K562 (cell line): ENCODE measurements at regions not wholly inside any gene's neighbourhood (a gene's known extent, or its start where the extent isn't known, plus 50 kb on each side); places are given as distances from the start of the nearest gene placed in this dataset.

Source experiments
- ATAC-seq: fragments of 200-7000 bp; cut with Tn5 transposase; 3 replicates; pipeline ENCODE4 v1.9.1; 2020; ENCODE audit warnings: moderate library complexity
- BruUV-seq: library from RNA; stranded (reverse); fragments of 400-500 nt; replicated peaks from 2 replicates; lab custom pipeline; 2021; lab: Mats Ljungman, UMichigan
- CTCF ChIA-PET: fragments of 300-600 bp; formaldehyde crosslinking; extraction: SDS; loops from one replicate; lab custom pipeline; 2021; ENCODE audit warnings: low intra/inter-chr PET ratio; lab: Yijun Ruan, JAX
- POLR2A ChIA-PET: fragments of 300-600, 350-650 bp; sonication (Branson Sonifier 250); formaldehyde crosslinking; extraction: SDS; loops from one replicate; lab custom pipeline; 2021; ENCODE audit warnings: antibody characterized with exemption, inconsistent platforms; lab: Yijun Ruan, JAX
- DNase-seq, 4 experiments: peaks; one replicate each; pipeline versions ENCODE4 v3.0.0 to v3.0.0-alpha.2; 2011 to 2018; ENCODE audit warnings: low spot score in 3 of 4, mixed read lengths in 3 of 4; ENCODE audit errors: extremely low read depth in 1 of 4
- FAIRE-seq: peaks from 2 replicates; lab custom pipeline; 2011; peaks lifted over from hg19 to GRCh38; lab: Jason Lieb, UNC
- H2AFZ ChIP-seq: 2 replicates; pipeline ENCODE4 v1.6.0; 2011; ENCODE audit warnings: low read depth, low read length, control low read depth, inconsistent platforms
- H3K27ac ChIP-seq: fragments of 200-600 bp; 3 replicates; pipeline ENCODE4 v1.8.0; 2011; ENCODE audit warnings: low read depth, mild to moderate bottlenecking, control low read depth, inconsistent platforms, low read length, moderate library complexity, mixed read lengths; ENCODE audit errors: extremely low read depth
- H3K27me3 ChIP-seq, 2 experiments: fragments of 300-600 bp in 1 of 2; 2 replicates in 1 of 2; 3 replicates in 1 of 2; pipeline versions ENCODE4 v1.6.0 to v1.8.0; 2011; ENCODE audit warnings: inconsistent platforms in 2 of 2, low read length in 2 of 2, mild to moderate bottlenecking in 1 of 2, mixed read lengths in 1 of 2, moderate library complexity in 1 of 2; ENCODE audit not compliant: control insufficient read depth in 2 of 2, insufficient read depth in 2 of 2
- H3K36me3 ChIP-seq: fragments of 300-600 bp; 3 replicates; pipeline ENCODE4 v1.8.0; 2011; ENCODE audit warnings: mild to moderate bottlenecking, low read length, inconsistent platforms; ENCODE audit not compliant: control insufficient read depth, insufficient read depth
- H3K4me1 ChIP-seq, 2 experiments: fragments of 200-600 bp in 1 of 2; replicated peaks in 1 of 2; 2 replicates in 1 of 2; 3 replicates in 1 of 2; pipeline versions ENCODE4 v1.5.1 to v1.8.0; 2011; ENCODE audit warnings: inconsistent platforms in 2 of 2, low read length in 2 of 2, mild to moderate bottlenecking in 1 of 2, mixed read lengths in 1 of 2, moderate library complexity in 1 of 2; ENCODE audit not compliant: control insufficient read depth in 2 of 2, insufficient read depth in 2 of 2
- H3K4me2 ChIP-seq: 2 replicates; pipeline ENCODE4 v1.6.1; 2011; ENCODE audit warnings: low read length, control low read depth, inconsistent platforms, mixed read lengths; ENCODE audit not compliant: insufficient read depth
- H3K4me3 ChIP-seq: fragments of 200-600 bp; sonication (generic), shearing (Covaris generic); 2 replicates; pipeline ENCODE4 v1.5.1; 2016; ENCODE audit warnings: control low read depth, inconsistent platforms
- H3K79me2 ChIP-seq: fragments of 200-600 bp; 3 replicates; pipeline ENCODE4 v1.8.0; 2011; ENCODE audit warnings: low read length, inconsistent platforms; ENCODE audit not compliant: control insufficient read depth, insufficient read depth
- H3K9ac ChIP-seq, 2 experiments: 2 replicates each; pipeline versions ENCODE4 v1.6.0 to v1.6.1; 2011; ENCODE audit warnings: low read depth in 2 of 2, low read length in 2 of 2, control low read depth in 1 of 2, inconsistent platforms in 1 of 2, mild to moderate bottlenecking in 1 of 2, mixed read lengths in 1 of 2; ENCODE audit not compliant: insufficient read depth in 1 of 2
- H3K9me1 ChIP-seq: one replicate; pipeline ENCODE4 v1.6.0; 2011; ENCODE audit warnings: inconsistent platforms, mild to moderate bottlenecking, low read length, moderate library complexity; ENCODE audit not compliant: control insufficient read depth, insufficient read depth
- H3K9me3 ChIP-seq: replicated peaks from 2 replicates; pipeline ENCODE4 v1.5.1; 2011; ENCODE audit warnings: low read depth, low read length, inconsistent platforms; ENCODE audit not compliant: control insufficient read depth, insufficient read depth
- H4K20me1 ChIP-seq: replicated peaks from 2 replicates; pipeline ENCODE4 v1.6.1; 2011; ENCODE audit warnings: low read length, inconsistent platforms, mixed read lengths; ENCODE audit not compliant: control insufficient read depth, insufficient read depth
- BRF1 ChIP-seq: IDR thresholded peaks from 3 replicates; pipeline ENCODE4 v1.6.1; 2011; ENCODE audit warnings: borderline replicate concordance, mild to moderate bottlenecking; ENCODE audit not compliant: insufficient read length; ENCODE audit errors: extremely low read depth
- KDM5B ChIP-seq: fragments of 200-600 bp; sonication (generic); IDR thresholded peaks from 2 replicates; pipeline ENCODE4 v1.6.1; 2012; ENCODE audit warnings: low read depth, mild to moderate bottlenecking, moderate library complexity, low read length, control low read depth, inconsistent platforms; ENCODE audit not compliant: insufficient replicate concordance
- NFYB ChIP-seq: IDR thresholded peaks from 2 replicates; pipeline ENCODE4 v1.6.1; 2011; ENCODE audit warnings: mild to moderate bottlenecking, moderate library complexity; ENCODE audit not compliant: insufficient read length; ENCODE audit errors: extremely low read depth
- ZBTB7A ChIP-seq: IDR thresholded peaks from 2 replicates; pipeline ENCODE4 v1.6.1; 2011; ENCODE audit warnings: low read depth, mild to moderate bottlenecking, low read length, moderate library complexity, borderline replicate concordance; ENCODE audit not compliant: control insufficient read depth
- ZEB2 ChIP-seq: fragments of 450-650 bp; IDR thresholded peaks from 2 replicates; pipeline ENCODE4 v1.6.1; 2016
- WGBS: fragments of 100-300 bp; shearing (Covaris generic); methylation state at CpG from one replicate; pipeline ENCODE4 v1.1.6; 2016; ENCODE audit warnings: low coverage, mixed read lengths; ENCODE audit not compliant: insufficient coverage; ENCODE audit errors: missing lambda C conversion rate; 5-methylcytosine and 5-hydroxymethylcytosine counted together
- in situ Hi-C: fragments of 300-500 bp; cut with MboI; formaldehyde crosslinking; loops from 4 replicates; pipeline ENCODE4 v1.15.0; 2018; ENCODE audit warnings: inconsistent platforms, mixed read lengths
- intact Hi-C: fragments of 100-400 bp; cut with micrococcal nuclease; formaldehyde crosslinking; loops from 2 replicates; pipeline ENCODE4 v1.14.2; 2022

DNA sequence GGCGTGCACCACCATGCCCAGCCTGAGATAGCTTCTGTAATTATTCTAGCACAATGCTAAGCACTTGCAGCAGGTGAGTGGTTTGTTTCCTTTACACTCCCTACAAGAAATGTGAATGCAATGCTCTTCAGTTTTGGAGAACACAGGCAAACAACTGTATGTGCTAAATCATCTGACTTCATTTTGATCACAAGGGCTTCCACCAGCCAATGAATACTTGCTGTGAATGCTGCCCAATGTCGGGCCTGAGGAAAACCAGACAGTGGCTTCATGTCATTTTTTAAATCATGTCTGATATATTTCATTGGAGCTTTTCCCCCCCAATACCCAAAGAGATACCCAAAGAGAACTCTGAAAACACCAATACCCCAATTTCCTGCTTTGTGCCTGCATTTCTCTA, 155.6 kb upstream of the XPO1 start:
- TF ChIP-seq NFYB (peak; percentile 21), ZBTB7A (no peak), KDM5B (no peak), ZEB2 (no peak)
- DNase-seq (no peak), FAIRE-seq (no peak), ATAC-seq (no peak)
- H3K9ac ChIP-seq = peak overlapping the region in 1 of 2 experiments; percentile 75; a peak in 2 of 4 replicates
- BruUV-seq = no TSS peak
- intact Hi-C loops = no loop called here
- no peaks in the 10 kb centered on the region for H3K27me3 ChIP-seq
- no peaks in the 10 kb centered on the region for H3K9me3 ChIP-seq
- in situ Hi-C loops = no loop called here
- peaks cover 5 to 9% of the 10 kb centered on the region in 2 experiments; a peak in 4 of 5 replicates for H3K4me1 ChIP-seq
- ChIA-PET CTCF (no interaction called here), POLR2A (no interaction called here)
- H3K27ac ChIP-seq = no peak overlapping the region; the same call in 2 of the 3 replicates
- H3K9me1 ChIP-seq = no peaks in the 10 kb centered on the region
- peak overlapping the region; percentile 82; the same call in 1 of the 2 replicates for H3K4me3 ChIP-seq
- WGBS = 93% methylated on average over 1 of the region's 2 CpGs
- H4K20me1 ChIP-seq = no peaks in the 10 kb centered on the region
- H3K4me2 ChIP-seq = peak overlapping the region; percentile 82
- H2AFZ ChIP-seq = peak overlapping the region; percentile 94
- H3K79me2 ChIP-seq = no peaks in the 10 kb centered on the region
- no peaks in the 10 kb centered on the region for H3K36me3 ChIP-seq

DNA sequence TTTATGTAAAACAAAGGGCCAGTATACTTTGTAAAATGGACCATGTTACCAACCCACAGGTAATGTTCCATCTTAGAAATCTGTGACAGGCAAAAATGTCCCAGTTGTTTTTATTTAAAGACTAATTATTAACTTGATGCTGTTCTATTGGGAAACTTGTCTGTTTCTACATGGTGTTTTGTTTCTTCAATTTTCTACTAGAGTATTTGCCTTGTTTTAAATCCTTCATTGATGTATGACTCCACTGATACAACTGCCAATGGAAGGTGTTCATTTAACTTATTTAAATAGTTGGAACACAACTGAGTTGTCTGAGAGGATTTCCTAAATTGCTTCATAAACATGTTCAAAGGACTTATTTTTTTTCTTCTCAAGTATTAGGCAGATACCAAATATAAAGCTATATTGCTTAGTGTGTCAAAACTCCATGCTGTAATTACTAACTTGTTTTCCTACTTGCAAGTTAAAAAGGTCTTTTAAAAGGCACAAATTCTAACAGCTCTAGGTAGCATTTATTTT, 152.0 kb upstream of the XPO1 start:
- H3K79me2 ChIP-seq = no peaks in the 10 kb centered on the region
- H3K27ac ChIP-seq = no peak overlapping the region
- H2AFZ ChIP-seq = peak overlapping the region; percentile 10; the same call in 1 of the 2 replicates
- DNase-seq (no peak), FAIRE-seq (no peak), ATAC-seq (no peak)
- no peaks in the 10 kb centered on the region for H4K20me1 ChIP-seq
- no peaks in the 10 kb centered on the region for H3K9me1 ChIP-seq
- no peaks in the 10 kb centered on the region for H3K9me3 ChIP-seq
- no peak overlapping the region for H3K4me2 ChIP-seq
- ChIA-PET POLR2A (no interaction called here), CTCF (no interaction called here)
- no peak overlapping the region for H3K4me3 ChIP-seq
- in situ Hi-C loops = no loop called here
- H3K36me3 ChIP-seq = no peaks in the 10 kb centered on the region
- peaks cover 5 to 8% of the 10 kb centered on the region in 2 experiments; a peak in 4 of 5 replicates for H3K4me1 ChIP-seq
- no peak for TF ChIP-seq BRF1
- no peaks in the 10 kb centered on the region for H3K27me3 ChIP-seq
- intact Hi-C loops = no loop called here
- no TSS peak for BruUV-seq
- no peak overlapping the region for H3K9ac ChIP-seq
